Colonic mucosa (tissue), 4 donors: ENCODE measurements at regions not wholly inside any gene's neighbourhood (a gene's known extent, or its start where the extent isn't known, plus 50 kb on each side); places are given as distances from the start of the nearest gene placed in this dataset.

Source experiments
- DNase-seq: peaks from one replicate; pipeline ENCODE4 v3.0.0-alpha.2; 2020
- H3K27ac ChIP-seq: fragments of 200-600 bp; one replicate; pipeline ENCODE4 v1.8.0; 2021
- H3K27me3 ChIP-seq: fragments of 200-600 bp; one replicate; pipeline ENCODE4 v1.8.0; 2021
- H3K36me3 ChIP-seq: fragments of 200-600 bp; one replicate; pipeline ENCODE4 v1.8.0; 2021
- H3K4me1 ChIP-seq: fragments of 200-600 bp; one replicate; pipeline ENCODE4 v1.8.0; 2021; ENCODE audit warnings: mild to moderate bottlenecking
- H3K4me3 ChIP-seq: fragments of 200-600 bp; one replicate; pipeline ENCODE4 v1.8.0; 2021
- H3K9ac ChIP-seq, 2 donors: one replicate each; pipeline ENCODE4 v1.7.0; 2013; ENCODE audit warnings: control low read depth in 2 of 2, low read depth in 2 of 2, low read length in 2 of 2
- H3K9me3 ChIP-seq: fragments of 200-600 bp; one replicate; pipeline ENCODE4 v1.8.0; 2021
- CTCF ChIP-seq: fragments of 200-600 bp; IDR thresholded peaks from one replicate; pipeline ENCODE4 v1.8.0; 2022; ENCODE audit warnings: antibody characterized with exemption, mild to moderate bottlenecking
- intact Hi-C: fragments of 100-400 bp; cut with DNase I; formaldehyde crosslinking; loops from one replicate; pipeline ENCODE4 v1.14.1; 2022
- donor health status: healthy.
- donor health status: DM: no; HTN: no; CAD: no.
- donor health status: DM: no; HTN: no; CAD: no.

- DNase-seq, result no peak
- H3K27me3 ChIP-seq, result no peaks in the 10 kb centered on the region
- H3K27ac ChIP-seq, result no peak overlapping the region
- no peak for TF ChIP-seq CTCF
- H3K4me3 ChIP-seq, result no peak overlapping the region
- intact Hi-C loops, result no loop called here
- no peaks in the 10 kb centered on the region for H3K9me3 ChIP-seq
- H3K36me3 ChIP-seq, result no peaks in the 10 kb centered on the region
- H3K4me1 ChIP-seq, result no peaks in the 10 kb centered on the region
- no peak overlapping the region for H3K9ac ChIP-seq
Measured at GRCh38 chr6:114445846-114446245, 103.0 kb upstream of the HS3ST5 start.

GRCh38 chr6:114439411-114439810 is 96.6 kb upstream of the HS3ST5 start:
- Histone ChIP-seq H3K9me3 (no peaks in the 10 kb centered on the region), H3K9ac (no peak overlapping the region), H3K27ac (no peak overlapping the region), H3K36me3 (no peaks in the 10 kb centered on the region), H3K4me3 (no peak overlapping the region), H3K27me3 (no peaks in the 10 kb centered on the region), H3K4me1 (no peaks in the 10 kb centered on the region)
- no peak for DNase-seq
- TF ChIP-seq CTCF, result no peak
- intact Hi-C loops, result no loop called here

- no peaks in the 10 kb centered on the region for H3K27me3 ChIP-seq
- H3K4me1 ChIP-seq, result no peaks in the 10 kb centered on the region
- H3K36me3 ChIP-seq, result no peaks in the 10 kb centered on the region
- intact Hi-C loops, result no loop called here
- H3K4me3 ChIP-seq, result no peak overlapping the region
- no peak overlapping the region for H3K27ac ChIP-seq
- DNase-seq, result no peak
- H3K9me3 ChIP-seq, result no peaks in the 10 kb centered on the region
- no peak overlapping the region for H3K9ac ChIP-seq
- no peak for TF ChIP-seq CTCF
Measured at GRCh38 chr6:114437235-114437634, 94.4 kb upstream of the HS3ST5 start.

- H3K27me3 ChIP-seq, result no peaks in the 10 kb centered on the region
- no peak overlapping the region for H3K9ac ChIP-seq
- no peak for TF ChIP-seq CTCF
- no peak overlapping the region for H3K4me3 ChIP-seq
- H3K27ac ChIP-seq, result no peak overlapping the region
- intact Hi-C loops, result no loop called here
- no peak for DNase-seq
- no peaks in the 10 kb centered on the region for H3K9me3 ChIP-seq
- no peaks in the 10 kb centered on the region for H3K36me3 ChIP-seq
- no peaks in the 10 kb centered on the region for H3K4me1 ChIP-seq
Measured at GRCh38 chr6:114436691-114437090, 93.9 kb upstream of the HS3ST5 start.

- H3K4me1 ChIP-seq, result no peaks in the 10 kb centered on the region
- intact Hi-C loops, result no loop called here
- no peak for TF ChIP-seq CTCF
- H3K4me3 ChIP-seq, result no peak overlapping the region
- DNase-seq, result no peak
- H3K9me3 ChIP-seq, result no peaks in the 10 kb centered on the region
- H3K9ac ChIP-seq, result no peak overlapping the region
- H3K27me3 ChIP-seq, result no peaks in the 10 kb centered on the region
- H3K36me3 ChIP-seq, result no peaks in the 10 kb centered on the region
- H3K27ac ChIP-seq, result no peak overlapping the region
Measured at GRCh38 chr6:114435985-114436384, 93.2 kb upstream of the HS3ST5 start.

- intact Hi-C loops, result no loop called here
- no peaks in the 10 kb centered on the region for H3K4me1 ChIP-seq
- no peak overlapping the region for H3K9ac ChIP-seq
- no peak for DNase-seq
- no peak overlapping the region for H3K27ac ChIP-seq
- no peaks in the 10 kb centered on the region for H3K9me3 ChIP-seq
- no peak overlapping the region for H3K4me3 ChIP-seq
- H3K36me3 ChIP-seq, result no peaks in the 10 kb centered on the region
- no peaks in the 10 kb centered on the region for H3K27me3 ChIP-seq
- TF ChIP-seq CTCF, result no peak
Measured at GRCh38 chr6:114432400-114432799, 89.6 kb upstream of the HS3ST5 start.
